H1 (cell line): ENCODE measurements at regions not wholly inside any gene's neighbourhood (a gene's known extent, or its start where the extent isn't known, plus 50 kb on each side); places are given as distances from the start of the nearest gene placed in this dataset.

Source experiments
- GTF2F1 ChIP-seq: IDR thresholded peaks from 2 replicates; pipeline ENCODE4 v1.6.1; 2012; ENCODE audit warnings: low read depth, low read length, improper control_type of control experiment, borderline replicate concordance
- HDAC6 ChIP-seq: IDR thresholded peaks from one replicate; pipeline ENCODE4 v1.7.1; 2012; ENCODE audit warnings: low read depth, mild to moderate bottlenecking, inconsistent platforms, low read length, moderate library complexity
- PHF8 ChIP-seq: fragments of 200-600 bp; sonication (generic); conservative IDR thresholded peaks from 2 replicates; pipeline ENCODE4 v1.7.1; 2012; ENCODE audit warnings: low read depth, mild to moderate bottlenecking, inconsistent platforms, low read length, moderate library complexity

DNA sequence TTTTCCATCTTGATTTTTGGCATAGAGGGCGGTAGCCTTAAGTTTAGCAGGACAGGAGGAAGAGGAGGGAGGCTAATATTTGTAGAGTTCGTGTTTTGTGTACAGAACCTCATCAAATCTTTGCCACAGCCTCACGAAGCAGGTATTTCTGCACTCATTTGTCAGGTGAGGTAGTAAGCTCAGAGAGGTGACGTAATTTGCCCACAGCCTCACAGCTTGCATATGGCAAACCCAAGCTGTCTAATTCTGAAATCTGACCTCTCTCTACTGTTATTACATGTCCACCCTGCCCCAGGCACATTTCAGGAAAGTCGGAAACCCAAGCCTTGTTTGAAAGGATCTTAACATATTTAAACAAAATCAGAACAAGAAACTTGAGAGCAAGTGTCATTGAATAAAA, 91.1 kb upstream of the TPM1 start (continued):
- no peak for TF ChIP-seq GTF2F1
- no peak for TF ChIP-seq PHF8
- no peak for TF ChIP-seq HDAC6
- TF ChIP-seq, all 59 proteins: peak for 0
